ENCODE measurements at regions not wholly inside any gene's neighbourhood (a gene's known extent, or its start where the extent isn't known, plus 50 kb on each side); places are given as distances from the start of the nearest gene placed in this dataset.

DNA sequence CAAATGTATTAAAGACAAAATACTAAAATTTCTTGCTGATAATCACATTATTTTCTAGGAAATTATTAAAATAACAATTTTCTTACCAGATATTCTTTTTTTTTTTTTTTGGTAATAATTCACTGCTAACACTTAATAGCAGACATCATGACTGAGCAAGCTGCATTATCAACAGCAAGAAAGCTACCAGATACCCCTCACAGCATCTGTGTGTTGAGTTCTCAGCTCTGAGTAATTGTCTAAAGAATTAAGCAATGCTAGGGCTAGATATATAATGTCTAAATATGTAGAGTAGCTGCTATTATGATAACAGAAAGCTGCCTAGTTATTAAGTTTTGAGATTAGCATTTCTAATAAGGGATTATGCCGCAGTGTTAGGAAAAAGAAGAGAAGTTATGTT lies 754.3 kb upstream of the PKDCC start:
- Histone ChIP-seq H3K27me3 (ENCODE audit: control insufficient read depth, insufficient read depth, low read length) (no peaks in the 10 kb centered on the region), H4K20me1 (ENCODE audit: control insufficient read depth, extremely low read depth, insufficient read depth, low read length) (no peaks in the 10 kb centered on the region), H3K9ac (ENCODE audit: insufficient read depth, low read length) (no peak overlapping the region), H3K4me2 (ENCODE audit: extremely low read depth, insufficient read depth, low read length) (no peak overlapping the region), H3K4me1 (ENCODE audit: control insufficient read depth, extremely low read depth, insufficient read depth, low read length) (no peaks in the 10 kb centered on the region), H3K9me3 (ENCODE audit: control insufficient read depth, insufficient read depth, low read depth, low read length) (no peaks in the 10 kb centered on the region), H2AFZ (ENCODE audit: low read length) (no peak overlapping the region), H3K36me3 (ENCODE audit: control insufficient read depth, insufficient read depth, low read length) (no peaks in the 10 kb centered on the region), H3K79me2 (ENCODE audit: control insufficient read depth, insufficient read depth, low read length) (no peaks in the 10 kb centered on the region), H3K4me3 (replicated peaks in 1 of 4; ENCODE audit: control extremely low read depth in 1 of 4, insufficient read depth in 1 of 4, low read depth in 3 of 4, low read length in 4 of 4) (no peak overlapping the region), H3K27ac (ENCODE audit: insufficient read depth, low read length) (no peak overlapping the region)
- no peak for DNase-seq (ENCODE audit: low read depth in 2 of 2)
- no peak for TF ChIP-seq EZH2 (IDR thresholded peaks at IDR 0.05; ENCODE audit: low read length, missing control alignments)
- TF ChIP-seq, protein P1, sequence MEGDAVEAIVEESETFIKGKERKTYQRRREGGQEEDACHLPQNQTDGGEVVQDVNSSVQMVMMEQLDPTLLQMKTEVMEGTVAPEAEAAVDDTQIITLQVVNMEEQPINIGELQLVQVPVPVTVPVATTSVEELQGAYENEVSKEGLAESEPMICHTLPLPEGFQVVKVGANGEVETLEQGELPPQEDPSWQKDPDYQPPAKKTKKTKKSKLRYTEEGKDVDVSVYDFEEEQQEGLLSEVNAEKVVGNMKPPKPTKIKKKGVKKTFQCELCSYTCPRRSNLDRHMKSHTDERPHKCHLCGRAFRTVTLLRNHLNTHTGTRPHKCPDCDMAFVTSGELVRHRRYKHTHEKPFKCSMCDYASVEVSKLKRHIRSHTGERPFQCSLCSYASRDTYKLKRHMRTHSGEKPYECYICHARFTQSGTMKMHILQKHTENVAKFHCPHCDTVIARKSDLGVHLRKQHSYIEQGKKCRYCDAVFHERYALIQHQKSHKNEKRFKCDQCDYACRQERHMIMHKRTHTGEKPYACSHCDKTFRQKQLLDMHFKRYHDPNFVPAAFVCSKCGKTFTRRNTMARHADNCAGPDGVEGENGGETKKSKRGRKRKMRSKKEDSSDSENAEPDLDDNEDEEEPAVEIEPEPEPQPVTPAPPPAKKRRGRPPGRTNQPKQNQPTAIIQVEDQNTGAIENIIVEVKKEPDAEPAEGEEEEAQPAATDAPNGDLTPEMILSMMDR (conservative IDR thresholded peaks at IDR 0.05 in 1 of 2, IDR thresholded peaks at IDR 0.05 in 1 of 2; ENCODE audit: low read depth in 1 of 2, low read length in 2 of 2), result no peak

DNA sequence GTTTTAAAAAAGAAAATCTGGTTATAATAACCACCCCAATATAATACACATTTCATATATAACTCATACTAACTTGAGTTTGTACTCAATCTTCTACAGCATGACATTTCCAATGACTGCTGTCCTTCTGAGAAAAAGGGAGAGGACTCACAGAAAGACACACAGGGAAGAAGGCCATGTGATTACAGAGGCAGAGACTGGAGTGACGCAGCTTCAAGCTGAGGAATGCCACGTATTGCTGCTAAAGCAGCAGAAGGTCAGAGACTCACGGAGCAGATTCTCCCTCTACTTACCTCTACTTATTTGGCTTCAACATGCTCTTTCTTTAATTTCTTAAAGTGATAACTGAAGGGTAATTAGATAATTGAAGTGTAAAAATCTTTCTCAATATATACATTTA lies 753.5 kb upstream of the PKDCC start:
- Histone ChIP-seq H3K79me2 (ENCODE audit: control insufficient read depth, insufficient read depth, low read length) (no peaks in the 10 kb centered on the region), H3K9ac (ENCODE audit: insufficient read depth, low read length) (no peak overlapping the region), H4K20me1 (ENCODE audit: control insufficient read depth, extremely low read depth, insufficient read depth, low read length) (no peaks in the 10 kb centered on the region), H3K27ac (ENCODE audit: insufficient read depth, low read length) (no peak overlapping the region), H3K4me2 (ENCODE audit: extremely low read depth, insufficient read depth, low read length) (no peak overlapping the region), H3K27me3 (ENCODE audit: control insufficient read depth, insufficient read depth, low read length) (no peaks in the 10 kb centered on the region), H3K9me3 (ENCODE audit: control insufficient read depth, insufficient read depth, low read depth, low read length) (no peaks in the 10 kb centered on the region), H2AFZ (ENCODE audit: low read length) (no peak overlapping the region), H3K4me1 (ENCODE audit: control insufficient read depth, extremely low read depth, insufficient read depth, low read length) (no peaks in the 10 kb centered on the region), H3K4me3 (replicated peaks in 1 of 4; ENCODE audit: control extremely low read depth in 1 of 4, insufficient read depth in 1 of 4, low read depth in 3 of 4, low read length in 4 of 4) (no peak overlapping the region), H3K36me3 (ENCODE audit: control insufficient read depth, insufficient read depth, low read length) (no peaks in the 10 kb centered on the region)
- no peak for DNase-seq (ENCODE audit: low read depth in 2 of 2)
- no peak for TF ChIP-seq EZH2 (IDR thresholded peaks at IDR 0.05; ENCODE audit: low read length, missing control alignments)
- TF ChIP-seq, protein P1 (conservative IDR thresholded peaks at IDR 0.05 in 1 of 2, IDR thresholded peaks at IDR 0.05 in 1 of 2; ENCODE audit: low read depth in 1 of 2, low read length in 2 of 2), result no peak

DNA sequence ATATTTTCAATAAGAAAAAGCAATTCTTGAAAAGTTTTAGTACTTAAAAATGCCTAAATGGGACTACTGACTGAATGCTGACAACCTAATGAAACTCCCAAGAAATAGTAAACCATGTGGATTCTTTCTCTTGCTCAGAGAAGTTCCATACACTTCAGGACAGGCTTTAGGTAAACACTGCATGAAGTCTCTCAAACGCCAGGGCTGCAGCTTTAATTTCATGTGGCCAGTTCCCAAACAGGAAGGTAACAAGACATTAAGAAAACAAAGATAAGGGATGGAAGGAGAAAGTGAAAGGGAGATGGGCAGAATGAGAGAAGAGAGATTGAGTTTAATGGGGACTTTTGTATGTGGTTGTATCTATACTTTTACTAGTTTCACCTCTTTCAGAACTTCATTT lies 734.7 kb upstream of the PKDCC start:
- no peak for DNase-seq (ENCODE audit: low read depth in 2 of 2)
- Histone ChIP-seq H3K4me2 (ENCODE audit: extremely low read depth, insufficient read depth, low read length) (no peak overlapping the region), H3K9me3 (ENCODE audit: control insufficient read depth, insufficient read depth, low read depth, low read length) (no peaks in the 10 kb centered on the region), H3K4me1 (ENCODE audit: control insufficient read depth, extremely low read depth, insufficient read depth, low read length) (no peaks in the 10 kb centered on the region), H2AFZ (ENCODE audit: low read length) (no peak overlapping the region), H3K4me3 (replicated peaks in 1 of 4; ENCODE audit: control extremely low read depth in 1 of 4, insufficient read depth in 1 of 4, low read depth in 3 of 4, low read length in 4 of 4) (no peak overlapping the region), H3K9ac (ENCODE audit: insufficient read depth, low read length) (no peak overlapping the region), H3K79me2 (ENCODE audit: control insufficient read depth, insufficient read depth, low read length) (no peaks in the 10 kb centered on the region), H3K27me3 (ENCODE audit: control insufficient read depth, insufficient read depth, low read length) (no peaks in the 10 kb centered on the region), H3K36me3 (ENCODE audit: control insufficient read depth, insufficient read depth, low read length) (no peaks in the 10 kb centered on the region), H4K20me1 (ENCODE audit: control insufficient read depth, extremely low read depth, insufficient read depth, low read length) (no peaks in the 10 kb centered on the region), H3K27ac (ENCODE audit: insufficient read depth, low read length) (no peak overlapping the region)
- TF ChIP-seq, protein P1 (conservative IDR thresholded peaks at IDR 0.05 in 1 of 2, IDR thresholded peaks at IDR 0.05 in 1 of 2; ENCODE audit: low read depth in 1 of 2, low read length in 2 of 2), result no peak
- TF ChIP-seq EZH2 (IDR thresholded peaks at IDR 0.05; ENCODE audit: low read length, missing control alignments), result no peak

Data from fibroblast of lung (primary cell).